WERI-Rb-1 (cell line): ENCODE measurements at regions not wholly inside any gene's neighbourhood (a gene's known extent, or its start where the extent isn't known, plus 50 kb on each side); places are given as distances from the start of the nearest gene placed in this dataset.

Experiments
- DNase-seq: peaks from one replicate; pipeline ENCODE4 v3.0.0-alpha.2; 2020
- H3K27ac ChIP-seq: fragments of 250-450 bp; sonication (Bioruptor Pico); 2 replicates; pipeline ENCODE4 v1.5.1; 2020; ENCODE audit warnings: mild to moderate bottlenecking, moderate library complexity
- H3K27me3 ChIP-seq: fragments of 250-450 bp; sonication (Bioruptor Pico); 2 replicates; pipeline ENCODE4 v1.5.1; 2021; ENCODE audit warnings: mild to moderate bottlenecking, low read depth, moderate library complexity; ENCODE audit not compliant: insufficient read depth, severe bottlenecking
- H3K36me3 ChIP-seq: fragments of 250-450 bp; sonication (Bioruptor Pico); 2 replicates; pipeline ENCODE4 v1.5.1; 2020; ENCODE audit warnings: mild to moderate bottlenecking, moderate library complexity
- H3K4me3 ChIP-seq: 2 replicates; pipeline ENCODE4 v1.5.1; 2011; ENCODE audit warnings: low read depth, mild to moderate bottlenecking, control low read depth, low read length
- H3K9me3 ChIP-seq: fragments of 250-450 bp; sonication (Bioruptor Pico); 2 replicates; pipeline ENCODE4 v1.5.1; 2021; ENCODE audit warnings: mild to moderate bottlenecking, moderate library complexity; ENCODE audit not compliant: severe bottlenecking
- TF ChIP-seq, protein P1 (sequence below): IDR thresholded peaks from 2 replicates; pipeline ENCODE4 v1.5.1; 2011; ENCODE audit warnings: low read depth, mild to moderate bottlenecking, control low read depth, inconsistent platforms, low read length

DNA sequence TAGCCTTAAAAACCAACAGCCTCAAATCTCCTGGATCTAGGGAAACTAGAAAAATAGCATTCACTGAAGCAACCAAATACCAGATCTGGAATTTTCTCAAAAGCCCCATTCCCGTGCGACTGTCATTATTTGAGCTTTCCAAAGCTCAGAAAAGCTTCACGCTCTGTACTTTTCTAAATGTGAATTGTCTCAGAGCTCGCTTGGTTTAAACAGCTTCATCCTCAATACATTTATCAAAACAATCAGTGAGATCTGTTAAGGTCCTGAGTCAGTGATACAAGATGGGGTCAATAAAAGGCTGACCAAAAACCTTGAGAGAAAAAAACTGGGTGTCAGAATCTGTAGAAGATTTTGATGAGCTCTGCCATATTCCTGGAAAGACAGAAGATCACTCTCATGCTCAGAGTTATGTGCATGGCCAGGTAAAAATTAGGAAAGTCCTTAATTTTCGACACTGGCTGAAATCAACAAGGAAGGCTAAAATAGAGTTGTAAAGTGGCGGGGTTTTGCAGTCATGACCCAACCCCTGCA is 60.2 kb upstream of the VPREB1 start:
- peaks cover 4% of the 10 kb centered on the region for H3K9me3 ChIP-seq
- H3K27ac ChIP-seq: no peak overlapping the region
- TF ChIP-seq, protein P1, sequence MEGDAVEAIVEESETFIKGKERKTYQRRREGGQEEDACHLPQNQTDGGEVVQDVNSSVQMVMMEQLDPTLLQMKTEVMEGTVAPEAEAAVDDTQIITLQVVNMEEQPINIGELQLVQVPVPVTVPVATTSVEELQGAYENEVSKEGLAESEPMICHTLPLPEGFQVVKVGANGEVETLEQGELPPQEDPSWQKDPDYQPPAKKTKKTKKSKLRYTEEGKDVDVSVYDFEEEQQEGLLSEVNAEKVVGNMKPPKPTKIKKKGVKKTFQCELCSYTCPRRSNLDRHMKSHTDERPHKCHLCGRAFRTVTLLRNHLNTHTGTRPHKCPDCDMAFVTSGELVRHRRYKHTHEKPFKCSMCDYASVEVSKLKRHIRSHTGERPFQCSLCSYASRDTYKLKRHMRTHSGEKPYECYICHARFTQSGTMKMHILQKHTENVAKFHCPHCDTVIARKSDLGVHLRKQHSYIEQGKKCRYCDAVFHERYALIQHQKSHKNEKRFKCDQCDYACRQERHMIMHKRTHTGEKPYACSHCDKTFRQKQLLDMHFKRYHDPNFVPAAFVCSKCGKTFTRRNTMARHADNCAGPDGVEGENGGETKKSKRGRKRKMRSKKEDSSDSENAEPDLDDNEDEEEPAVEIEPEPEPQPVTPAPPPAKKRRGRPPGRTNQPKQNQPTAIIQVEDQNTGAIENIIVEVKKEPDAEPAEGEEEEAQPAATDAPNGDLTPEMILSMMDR: no peak
- DNase-seq: no peak
- no peaks in the 10 kb centered on the region for H3K36me3 ChIP-seq
- peaks cover 7% of the 10 kb centered on the region for H3K27me3 ChIP-seq
- no peak overlapping the region for H3K4me3 ChIP-seq

DNA sequence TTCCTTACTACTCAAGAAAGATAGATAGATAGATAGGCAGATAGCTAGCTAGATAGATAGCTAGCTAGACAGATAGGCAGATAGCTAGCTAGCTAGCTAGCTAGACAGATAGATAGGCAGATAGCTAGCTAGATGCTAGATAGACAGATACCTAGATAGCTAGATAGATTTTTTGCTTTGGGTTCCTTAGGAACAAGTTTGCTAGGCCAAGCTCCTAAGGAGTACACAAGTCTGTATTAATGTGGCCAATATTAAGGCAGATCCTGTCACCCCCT is 61.7 kb upstream of the VPREB1 start:
- DNase-seq: no peak
- TF ChIP-seq, protein P1: no peak
- H3K4me3 ChIP-seq: no peak overlapping the region
- no peaks in the 10 kb centered on the region for H3K9me3 ChIP-seq
- no peak overlapping the region for H3K27ac ChIP-seq
- H3K36me3 ChIP-seq: no peaks in the 10 kb centered on the region
- peaks cover 6% of the 10 kb centered on the region for H3K27me3 ChIP-seq

DNA sequence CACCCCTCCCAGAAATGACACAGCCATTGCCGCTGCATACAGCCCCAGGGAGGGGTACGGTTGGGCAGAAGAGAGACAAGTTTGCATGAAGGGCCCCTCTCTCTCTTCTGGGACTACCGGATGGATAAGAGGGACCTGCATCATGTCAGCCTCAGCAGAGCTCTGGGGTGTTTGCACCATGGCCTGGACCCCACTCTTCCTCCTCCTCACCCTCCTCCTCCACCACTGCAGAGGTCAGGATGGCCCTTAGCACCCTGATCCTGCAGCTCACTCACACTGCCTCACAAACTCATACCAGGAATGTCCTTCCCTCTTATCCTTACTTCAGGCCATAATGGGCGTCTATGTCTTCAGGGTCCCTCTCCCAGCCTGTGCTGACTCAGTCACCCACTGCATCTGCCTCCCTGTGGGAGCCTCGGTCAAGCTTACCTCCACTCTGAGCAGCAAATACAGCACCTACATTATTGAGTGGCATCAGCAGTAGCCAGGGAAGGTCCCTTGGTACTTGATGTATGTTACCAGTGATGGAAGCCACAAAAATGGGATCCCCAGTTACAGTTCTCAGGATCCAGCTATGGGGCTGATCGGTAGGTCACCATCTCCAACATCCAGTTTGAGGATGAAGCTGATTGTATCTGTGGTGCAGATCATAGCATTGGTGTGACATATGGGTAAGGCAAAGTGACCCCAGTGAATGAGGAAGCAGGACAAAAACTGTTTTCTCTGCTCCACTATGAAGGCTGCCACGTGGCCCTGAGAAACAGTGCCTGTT is 62.2 kb upstream of the VPREB1 start:
- H3K4me3 ChIP-seq: no peak overlapping the region
- TF ChIP-seq, protein P1: no peak
- H3K36me3 ChIP-seq: no peaks in the 10 kb centered on the region
- H3K27me3 ChIP-seq: peaks cover 6% of the 10 kb centered on the region
- H3K27ac ChIP-seq: no peak overlapping the region
- H3K9me3 ChIP-seq: no peaks in the 10 kb centered on the region
- DNase-seq: no peak

DNA sequence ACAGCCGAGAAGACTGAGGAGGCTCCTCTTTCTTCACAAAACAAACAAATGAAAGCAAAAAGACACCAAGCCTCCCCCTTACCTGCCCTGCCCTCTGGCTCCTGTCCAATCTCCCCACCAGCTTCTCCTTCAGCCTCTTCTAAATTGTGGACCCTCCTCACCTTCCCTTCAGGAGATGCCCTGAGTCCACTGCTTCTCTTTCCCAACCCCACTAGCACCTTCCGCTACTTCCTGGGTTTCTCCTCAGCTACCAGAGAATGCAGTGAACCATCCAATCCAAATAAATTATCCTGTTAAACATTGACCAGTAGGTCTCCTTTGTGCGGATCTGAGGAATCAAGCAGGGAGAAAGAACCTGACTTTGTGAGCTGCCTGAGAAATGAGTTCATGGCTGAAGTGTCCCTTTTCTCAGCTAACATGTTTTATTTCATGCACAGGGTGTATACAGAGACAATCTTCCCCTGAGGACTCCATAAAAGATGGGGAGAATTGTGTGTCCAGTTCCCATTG is 63.2 kb upstream of the VPREB1 start:
- Histone ChIP-seq H3K36me3 (no peaks in the 10 kb centered on the region), H3K9me3 (no peaks in the 10 kb centered on the region), H3K27ac (no peak overlapping the region), H3K27me3 (peaks cover 6% of the 10 kb centered on the region), H3K4me3 (no peak overlapping the region)
- no peak for DNase-seq
- TF ChIP-seq, protein P1: no peak

DNA sequence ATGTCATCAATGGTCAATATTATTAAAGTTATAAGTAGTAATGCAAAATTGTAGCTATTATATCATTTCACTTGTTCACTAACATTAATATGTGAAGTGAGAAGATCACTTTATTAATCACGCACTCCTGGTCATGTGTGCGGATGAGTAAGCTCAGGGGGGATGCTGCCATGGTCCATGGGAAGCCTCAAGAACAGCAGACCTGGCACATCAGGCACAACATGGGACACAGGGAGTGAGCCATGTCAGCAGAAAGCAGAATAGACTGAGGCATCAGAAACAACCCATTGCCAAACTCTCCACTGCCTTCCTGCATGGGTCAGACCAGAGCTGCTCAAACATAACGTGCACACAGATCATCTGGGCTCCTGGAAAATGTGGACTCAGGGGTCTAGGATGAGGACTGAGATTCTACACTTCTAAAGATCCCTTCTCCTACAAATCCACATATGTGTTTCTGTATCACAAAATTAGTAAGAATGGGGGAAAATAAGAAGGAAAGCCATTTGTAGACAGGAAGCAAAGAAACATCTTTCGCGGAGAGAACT is 63.8 kb upstream of the VPREB1 start:
- H3K27ac ChIP-seq: no peak overlapping the region
- TF ChIP-seq, protein P1: no peak
- H3K36me3 ChIP-seq: no peaks in the 10 kb centered on the region
- peaks cover 6% of the 10 kb centered on the region for H3K27me3 ChIP-seq
- DNase-seq: no peak
- H3K4me3 ChIP-seq: no peak overlapping the region
- no peaks in the 10 kb centered on the region for H3K9me3 ChIP-seq
